22Rv1 (cell line): ENCODE measurements at regions not wholly inside any gene's neighbourhood (a gene's known extent, or its start where the extent isn't known, plus 50 kb on each side); places are given as distances from the start of the nearest gene placed in this dataset.

Experiments used
- ZFX ChIP-seq: fragments of 450-650 bp; IDR thresholded peaks from 2 replicates; pipeline ENCODE4 v1.6.1; 2017; ENCODE audit warnings: antibody characterized with exemption, borderline replicate concordance
- TF ChIP-seq, protein P1 (sequence below): fragments of 450-650 bp; IDR thresholded peaks from 2 replicates; pipeline ENCODE4 v1.5.1; 2017; ENCODE audit warnings: mild to moderate bottlenecking

DNA sequence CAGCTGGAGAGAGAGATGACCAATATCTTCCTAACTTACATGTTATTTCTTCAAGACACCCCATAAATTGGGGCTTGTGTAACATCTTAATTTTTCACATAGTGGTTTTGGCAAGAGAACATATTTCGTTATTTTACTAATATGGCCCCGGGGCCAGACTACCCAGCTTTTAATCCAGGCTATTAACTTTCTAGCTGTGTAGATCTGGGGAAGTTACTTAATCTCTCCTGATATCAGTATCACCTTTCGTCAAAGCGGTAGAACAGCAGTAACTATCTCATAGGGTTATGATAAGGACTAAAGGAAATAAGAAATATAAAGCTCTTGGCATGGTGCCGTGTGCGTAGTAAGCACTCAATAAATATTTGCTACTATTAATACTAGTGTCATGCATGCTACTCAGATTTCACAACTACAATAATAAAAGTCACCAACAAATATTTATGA, 71.6 kb upstream of the LYZL1 start:
- TF ChIP-seq, protein P1, sequence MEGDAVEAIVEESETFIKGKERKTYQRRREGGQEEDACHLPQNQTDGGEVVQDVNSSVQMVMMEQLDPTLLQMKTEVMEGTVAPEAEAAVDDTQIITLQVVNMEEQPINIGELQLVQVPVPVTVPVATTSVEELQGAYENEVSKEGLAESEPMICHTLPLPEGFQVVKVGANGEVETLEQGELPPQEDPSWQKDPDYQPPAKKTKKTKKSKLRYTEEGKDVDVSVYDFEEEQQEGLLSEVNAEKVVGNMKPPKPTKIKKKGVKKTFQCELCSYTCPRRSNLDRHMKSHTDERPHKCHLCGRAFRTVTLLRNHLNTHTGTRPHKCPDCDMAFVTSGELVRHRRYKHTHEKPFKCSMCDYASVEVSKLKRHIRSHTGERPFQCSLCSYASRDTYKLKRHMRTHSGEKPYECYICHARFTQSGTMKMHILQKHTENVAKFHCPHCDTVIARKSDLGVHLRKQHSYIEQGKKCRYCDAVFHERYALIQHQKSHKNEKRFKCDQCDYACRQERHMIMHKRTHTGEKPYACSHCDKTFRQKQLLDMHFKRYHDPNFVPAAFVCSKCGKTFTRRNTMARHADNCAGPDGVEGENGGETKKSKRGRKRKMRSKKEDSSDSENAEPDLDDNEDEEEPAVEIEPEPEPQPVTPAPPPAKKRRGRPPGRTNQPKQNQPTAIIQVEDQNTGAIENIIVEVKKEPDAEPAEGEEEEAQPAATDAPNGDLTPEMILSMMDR = no peak
- TF ChIP-seq ZFX = no peak
